ENCODE measurements at regions not wholly inside any gene's neighbourhood (a gene's known extent, or its start where the extent isn't known, plus 50 kb on each side); places are given as distances from the start of the nearest gene placed in this dataset.

GRCh38 chr2:40824278-40824677 is 372.4 kb upstream of the SLC8A1 start:
- no peak for TF ChIP-seq EZH2 (IDR thresholded peaks at IDR 0.05; ENCODE audit: insufficient read depth, low read length)
- TF ChIP-seq, protein P1, sequence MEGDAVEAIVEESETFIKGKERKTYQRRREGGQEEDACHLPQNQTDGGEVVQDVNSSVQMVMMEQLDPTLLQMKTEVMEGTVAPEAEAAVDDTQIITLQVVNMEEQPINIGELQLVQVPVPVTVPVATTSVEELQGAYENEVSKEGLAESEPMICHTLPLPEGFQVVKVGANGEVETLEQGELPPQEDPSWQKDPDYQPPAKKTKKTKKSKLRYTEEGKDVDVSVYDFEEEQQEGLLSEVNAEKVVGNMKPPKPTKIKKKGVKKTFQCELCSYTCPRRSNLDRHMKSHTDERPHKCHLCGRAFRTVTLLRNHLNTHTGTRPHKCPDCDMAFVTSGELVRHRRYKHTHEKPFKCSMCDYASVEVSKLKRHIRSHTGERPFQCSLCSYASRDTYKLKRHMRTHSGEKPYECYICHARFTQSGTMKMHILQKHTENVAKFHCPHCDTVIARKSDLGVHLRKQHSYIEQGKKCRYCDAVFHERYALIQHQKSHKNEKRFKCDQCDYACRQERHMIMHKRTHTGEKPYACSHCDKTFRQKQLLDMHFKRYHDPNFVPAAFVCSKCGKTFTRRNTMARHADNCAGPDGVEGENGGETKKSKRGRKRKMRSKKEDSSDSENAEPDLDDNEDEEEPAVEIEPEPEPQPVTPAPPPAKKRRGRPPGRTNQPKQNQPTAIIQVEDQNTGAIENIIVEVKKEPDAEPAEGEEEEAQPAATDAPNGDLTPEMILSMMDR (IDR thresholded peaks at IDR 0.05; ENCODE audit: insufficient read depth, low read depth, low read length) = no peak

All from astrocyte (in vitro differentiated cells and primary cell).